ENCODE measurements at regions not wholly inside any gene's neighbourhood (a gene's known extent, or its start where the extent isn't known, plus 50 kb on each side); places are given as distances from the start of the nearest gene placed in this dataset.

DNA sequence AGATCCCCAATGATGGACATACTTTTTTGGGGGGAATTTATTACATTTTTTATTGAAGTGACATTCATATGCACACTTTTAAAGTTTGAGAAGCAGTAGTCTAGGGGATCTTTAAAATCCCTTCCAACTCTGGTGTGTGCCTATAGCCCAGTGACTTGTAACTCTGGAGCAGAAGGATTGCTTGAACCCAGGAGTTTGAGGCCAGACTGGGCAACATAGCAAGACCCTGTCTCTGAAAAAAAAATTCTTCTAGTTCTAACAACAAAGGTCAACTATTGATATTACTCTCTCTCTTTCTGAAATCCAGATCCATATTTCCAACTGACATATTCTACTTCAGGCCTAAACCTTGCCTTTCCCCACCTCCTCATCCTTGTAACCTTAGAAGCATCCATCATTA is 148.2 kb upstream of the SPRY4 start:
- no peak for ATAC-seq
- TF ChIP-seq, protein P1, sequence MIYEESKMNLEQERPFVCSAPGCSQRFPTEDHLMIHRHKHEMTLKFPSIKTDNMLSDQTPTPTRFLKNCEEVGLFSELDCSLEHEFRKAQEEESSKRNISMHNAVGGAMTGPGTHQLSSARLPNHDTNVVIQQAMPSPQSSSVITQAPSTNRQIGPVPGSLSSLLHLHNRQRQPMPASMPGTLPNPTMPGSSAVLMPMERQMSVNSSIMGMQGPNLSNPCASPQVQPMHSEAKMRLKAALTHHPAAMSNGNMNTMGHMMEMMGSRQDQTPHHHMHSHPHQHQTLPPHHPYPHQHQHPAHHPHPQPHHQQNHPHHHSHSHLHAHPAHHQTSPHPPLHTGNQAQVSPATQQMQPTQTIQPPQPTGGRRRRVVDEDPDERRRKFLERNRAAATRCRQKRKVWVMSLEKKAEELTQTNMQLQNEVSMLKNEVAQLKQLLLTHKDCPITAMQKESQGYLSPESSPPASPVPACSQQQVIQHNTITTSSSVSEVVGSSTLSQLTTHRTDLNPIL (CRISPR knock-in tag; IDR thresholded peaks at IDR 0.05; ENCODE audit: low read depth), result no peak
- TF ChIP-seq GLIS3 (CRISPR knock-in tag; IDR thresholded peaks at IDR 0.05) (no peak), CSDC2 (CRISPR knock-in tag; IDR thresholded peaks at IDR 0.05) (no peak), PPARA (CRISPR knock-in tag; IDR thresholded peaks at IDR 0.05; ENCODE audit: borderline replicate concordance) (no peak)

DNA sequence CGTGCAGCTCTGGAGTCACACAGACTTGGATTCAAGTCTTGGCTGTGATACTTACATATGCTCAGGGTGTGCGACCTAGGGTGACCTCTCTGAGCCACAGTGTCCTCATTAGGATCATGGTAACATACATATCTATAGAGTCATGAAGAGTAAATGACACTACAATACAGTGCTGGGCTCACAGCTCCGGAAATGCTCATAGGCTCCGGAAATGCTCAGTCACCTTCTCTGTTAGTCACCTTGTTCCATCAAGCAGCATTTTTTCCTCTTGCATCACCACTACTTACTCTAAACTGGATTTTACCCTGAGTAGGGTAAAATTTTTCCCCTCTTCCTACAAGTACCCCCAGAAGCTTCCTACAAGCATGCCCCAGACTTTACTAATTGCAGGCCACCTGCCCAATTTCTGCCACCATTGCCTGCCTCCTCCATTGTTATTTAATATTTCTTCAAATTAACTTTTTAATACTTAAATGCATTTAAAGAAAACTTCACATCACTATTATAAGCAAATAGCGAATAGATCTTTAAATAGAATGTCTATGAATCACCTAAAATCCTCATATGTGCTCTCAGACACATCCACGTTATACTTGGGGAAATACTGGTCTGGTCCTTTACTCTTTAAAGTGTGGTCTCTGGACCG is 147.6 kb upstream of the SPRY4 start:
- ATAC-seq, result peak; percentile 85
- no peak for TF ChIP-seq ZC3H10 (CRISPR knock-in tag; IDR thresholded peaks at IDR 0.05)

- no peak for TF ChIP-seq ZC3H10 (CRISPR knock-in tag; IDR thresholded peaks at IDR 0.05)
- TF ChIP-seq ZFP3 (CRISPR knock-in tag; IDR thresholded peaks at IDR 0.05), result no peak
- no peak for TF ChIP-seq BACH2 (CRISPR knock-in tag; IDR thresholded peaks at IDR 0.05; ENCODE audit: borderline replicate concordance)
- no peak for TF ChIP-seq ARNTL (CRISPR knock-in tag; IDR thresholded peaks at IDR 0.05; ENCODE audit: borderline replicate concordance, low read depth)
- TF ChIP-seq ZNF565 (CRISPR knock-in tag; conservative IDR thresholded peaks at IDR 0.05; ENCODE audit: low read depth), result no peak
- TF ChIP-seq, protein P1 (CRISPR knock-in tag; IDR thresholded peaks at IDR 0.05; ENCODE audit: low read depth), result no peak
- no peak for TF ChIP-seq TSHZ2 (CRISPR knock-in tag; IDR thresholded peaks at IDR 0.05)
- no peak for TF ChIP-seq ISL1 (CRISPR knock-in tag; IDR thresholded peaks at IDR 0.05)
- TF ChIP-seq PPARA (CRISPR knock-in tag; IDR thresholded peaks at IDR 0.05; ENCODE audit: borderline replicate concordance), result no peak
- no peak for TF ChIP-seq TOX (CRISPR knock-in tag; IDR thresholded peaks at IDR 0.05; ENCODE audit: borderline replicate concordance)
- no peak for TF ChIP-seq RARB (CRISPR knock-in tag; IDR thresholded peaks at IDR 0.05)
- no peak for TF ChIP-seq ZNF70 (CRISPR knock-in tag; IDR thresholded peaks at IDR 0.05)
- no peak for TF ChIP-seq ESRRG (CRISPR knock-in tag; IDR thresholded peaks at IDR 0.05)
- TF ChIP-seq ZNF8 (CRISPR knock-in tag; IDR thresholded peaks at IDR 0.05), result no peak
- no peak for TF ChIP-seq CSDC2 (CRISPR knock-in tag; IDR thresholded peaks at IDR 0.05)
- TF ChIP-seq GLIS3 (CRISPR knock-in tag; IDR thresholded peaks at IDR 0.05), result no peak
- no peak for TF ChIP-seq TCF4 (CRISPR knock-in tag; IDR thresholded peaks at IDR 0.05; ENCODE audit: borderline replicate concordance)
These were observed 141.6 kb upstream of the SPRY4 start for GRCh38 chr5:142466195-142466971.

GRCh38 chr5:142465476-142465875 is 140.7 kb upstream of the SPRY4 start:
- no peak for ATAC-seq
- TF ChIP-seq ZC3H10 (CRISPR knock-in tag; IDR thresholded peaks at IDR 0.05) (no peak), ARNTL (CRISPR knock-in tag; IDR thresholded peaks at IDR 0.05; ENCODE audit: borderline replicate concordance, low read depth) (no peak), ZNF8 (CRISPR knock-in tag; IDR thresholded peaks at IDR 0.05) (no peak), ZNF565 (CRISPR knock-in tag; conservative IDR thresholded peaks at IDR 0.05; ENCODE audit: low read depth) (no peak), ZFP3 (CRISPR knock-in tag; IDR thresholded peaks at IDR 0.05) (no peak), GLIS3 (CRISPR knock-in tag; IDR thresholded peaks at IDR 0.05) (no peak), ZFP30 (CRISPR knock-in tag; IDR thresholded peaks at IDR 0.05) (no peak), CSDC2 (CRISPR knock-in tag; IDR thresholded peaks at IDR 0.05) (no peak), ZNF70 (CRISPR knock-in tag; IDR thresholded peaks at IDR 0.05) (no peak), BACH2 (CRISPR knock-in tag; IDR thresholded peaks at IDR 0.05; ENCODE audit: borderline replicate concordance) (no peak), TOX (CRISPR knock-in tag; IDR thresholded peaks at IDR 0.05; ENCODE audit: borderline replicate concordance) (no peak), ISL1 (CRISPR knock-in tag; IDR thresholded peaks at IDR 0.05) (no peak), PPARA (CRISPR knock-in tag; IDR thresholded peaks at IDR 0.05; ENCODE audit: borderline replicate concordance) (no peak), SNAI2 (CRISPR knock-in tag; IDR thresholded peaks at IDR 0.05) (no peak), TSHZ2 (CRISPR knock-in tag; IDR thresholded peaks at IDR 0.05) (no peak)
- TF ChIP-seq, protein P2, sequence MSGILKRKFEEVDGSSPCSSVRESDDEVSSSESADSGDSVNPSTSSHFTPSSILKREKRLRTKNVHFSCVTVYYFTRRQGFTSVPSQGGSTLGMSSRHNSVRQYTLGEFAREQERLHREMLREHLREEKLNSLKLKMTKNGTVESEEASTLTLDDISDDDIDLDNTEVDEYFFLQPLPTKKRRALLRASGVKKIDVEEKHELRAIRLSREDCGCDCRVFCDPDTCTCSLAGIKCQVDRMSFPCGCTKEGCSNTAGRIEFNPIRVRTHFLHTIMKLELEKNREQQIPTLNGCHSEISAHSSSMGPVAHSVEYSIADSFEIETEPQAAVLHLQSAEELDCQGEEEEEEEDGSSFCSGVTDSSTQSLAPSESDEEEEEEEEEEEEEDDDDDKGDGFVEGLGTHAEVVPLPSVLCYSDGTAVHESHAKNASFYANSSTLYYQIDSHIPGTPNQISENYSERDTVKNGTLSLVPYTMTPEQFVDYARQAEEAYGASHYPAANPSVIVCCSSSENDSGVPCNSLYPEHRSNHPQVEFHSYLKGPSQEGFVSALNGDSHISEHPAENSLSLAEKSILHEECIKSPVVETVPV (CRISPR knock-in tag; IDR thresholded peaks at IDR 0.05), result no peak
- TF ChIP-seq, protein P3, sequence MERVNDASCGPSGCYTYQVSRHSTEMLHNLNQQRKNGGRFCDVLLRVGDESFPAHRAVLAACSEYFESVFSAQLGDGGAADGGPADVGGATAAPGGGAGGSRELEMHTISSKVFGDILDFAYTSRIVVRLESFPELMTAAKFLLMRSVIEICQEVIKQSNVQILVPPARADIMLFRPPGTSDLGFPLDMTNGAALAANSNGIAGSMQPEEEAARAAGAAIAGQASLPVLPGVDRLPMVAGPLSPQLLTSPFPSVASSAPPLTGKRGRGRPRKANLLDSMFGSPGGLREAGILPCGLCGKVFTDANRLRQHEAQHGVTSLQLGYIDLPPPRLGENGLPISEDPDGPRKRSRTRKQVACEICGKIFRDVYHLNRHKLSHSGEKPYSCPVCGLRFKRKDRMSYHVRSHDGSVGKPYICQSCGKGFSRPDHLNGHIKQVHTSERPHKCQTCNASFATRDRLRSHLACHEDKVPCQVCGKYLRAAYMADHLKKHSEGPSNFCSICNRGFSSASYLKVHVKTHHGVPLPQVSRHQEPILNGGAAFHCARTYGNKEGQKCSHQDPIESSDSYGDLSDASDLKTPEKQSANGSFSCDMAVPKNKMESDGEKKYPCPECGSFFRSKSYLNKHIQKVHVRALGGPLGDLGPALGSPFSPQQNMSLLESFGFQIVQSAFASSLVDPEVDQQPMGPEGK (CRISPR knock-in tag; IDR thresholded peaks at IDR 0.05; ENCODE audit: borderline replicate concordance), result no peak

More at GRCh38 chr5:142466195-142466971, 141.6 kb upstream of the SPRY4 start:
- ATAC-seq, result peak; percentile 46; the same call in 1 of the 3 replicates

All from SK-N-SH treated with all-trans-retinoic acid at 6 μM for 48 hours (cell line).